Nephron progenitor cell (in vitro differentiated cells): ENCODE measurements at regions not wholly inside any gene's neighbourhood (a gene's known extent, or its start where the extent isn't known, plus 50 kb on each side); places are given as distances from the start of the nearest gene placed in this dataset.
A peak's percentile ranks its signal among the peaks of the same experiment; 100 is the strongest.

Experiments used
- DNase-seq: peaks from one replicate; pipeline ENCODE4 v3.0.0; 2021
- H3K27ac Mint-ChIP-seq: 2 replicates; pipeline ENCODE4 v1.8.0; 2021; ENCODE audit warnings: mild to moderate bottlenecking, moderate library complexity, mixed read lengths
- H3K27me3 Mint-ChIP-seq: 2 replicates; pipeline ENCODE4 v1.8.0; 2021; ENCODE audit warnings: mild to moderate bottlenecking, low read depth, mixed read lengths; ENCODE audit not compliant: poor library complexity
- H3K36me3 Mint-ChIP-seq: 2 replicates; pipeline ENCODE4 v1.8.0; 2021; ENCODE audit warnings: low read depth, mixed read lengths
- H3K4me1 Mint-ChIP-seq: 2 replicates; pipeline ENCODE4 v1.8.0; 2021; ENCODE audit warnings: mixed read lengths
- H3K4me3 Mint-ChIP-seq: 2 replicates; pipeline ENCODE4 v1.8.0; 2021; ENCODE audit warnings: mild to moderate bottlenecking, moderate library complexity, mixed read lengths
- H3K9me3 Mint-ChIP-seq: 2 replicates; pipeline ENCODE4 v1.8.0; 2021; ENCODE audit warnings: mild to moderate bottlenecking, moderate library complexity, mixed read lengths
- CTCF ChIP-seq: fragments of 200-600 bp; sonication (generic); IDR thresholded peaks from 2 replicates; pipeline ENCODE4 v1.5.0; 2021; ENCODE audit warnings: antibody characterized with exemption

DNA sequence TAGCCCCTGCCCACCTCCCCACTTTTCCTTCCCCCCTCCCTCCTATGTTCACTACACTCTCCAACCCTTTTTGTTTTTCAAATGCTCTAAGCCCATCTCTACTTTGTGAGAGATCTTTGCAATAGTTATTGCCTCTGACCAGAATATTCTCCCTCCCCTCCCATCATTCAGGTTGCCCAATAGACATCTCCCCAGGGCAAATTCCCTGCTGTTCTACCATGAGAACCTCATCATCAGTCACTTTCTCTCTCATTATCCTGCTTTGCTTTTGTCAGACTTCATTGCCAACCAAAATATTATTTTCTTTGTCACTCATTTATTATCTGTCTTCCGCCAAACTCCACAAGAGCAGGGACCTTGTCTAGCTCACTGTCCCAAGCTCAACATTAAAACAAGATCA lies 268.2 kb upstream of the PPARGC1A start:
- DNase-seq: no peak
- Mint-ChIP-seq H3K9me3 (no peaks in the 10 kb centered on the region), H3K27ac (no peak overlapping the region), H3K27me3 (peaks cover 18% of the 10 kb centered on the region), H3K4me3 (no peak overlapping the region), H3K36me3 (no peaks in the 10 kb centered on the region), H3K4me1 (no peaks in the 10 kb centered on the region)
- TF ChIP-seq CTCF: no peak

DNA sequence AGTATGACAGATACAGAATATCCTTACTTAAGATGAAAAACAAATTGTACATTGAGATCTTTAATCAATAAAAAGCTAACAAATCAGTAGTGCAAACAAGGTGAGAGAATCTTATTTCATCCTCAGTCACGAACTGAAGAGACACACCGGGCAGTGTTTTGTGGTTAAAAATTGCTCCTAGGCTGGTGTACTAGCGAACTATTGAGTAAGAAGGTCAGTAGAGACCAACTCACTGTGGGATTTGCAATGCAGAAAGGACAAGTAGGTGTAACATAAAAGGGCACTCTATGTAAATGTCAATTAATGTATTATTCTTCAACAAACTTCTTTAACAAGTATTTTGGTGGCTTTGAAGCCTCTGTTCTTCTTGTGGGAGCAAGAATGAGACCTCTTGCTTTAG lies 260.2 kb upstream of the PPARGC1A start:
- Mint-ChIP-seq H3K4me3 (no peak overlapping the region), H3K27me3 (peaks cover 17% of the 10 kb centered on the region), H3K4me1 (no peaks in the 10 kb centered on the region), H3K9me3 (no peaks in the 10 kb centered on the region), H3K36me3 (no peaks in the 10 kb centered on the region), H3K27ac (no peak overlapping the region)
- no peak for DNase-seq
- TF ChIP-seq CTCF: no peak

DNA sequence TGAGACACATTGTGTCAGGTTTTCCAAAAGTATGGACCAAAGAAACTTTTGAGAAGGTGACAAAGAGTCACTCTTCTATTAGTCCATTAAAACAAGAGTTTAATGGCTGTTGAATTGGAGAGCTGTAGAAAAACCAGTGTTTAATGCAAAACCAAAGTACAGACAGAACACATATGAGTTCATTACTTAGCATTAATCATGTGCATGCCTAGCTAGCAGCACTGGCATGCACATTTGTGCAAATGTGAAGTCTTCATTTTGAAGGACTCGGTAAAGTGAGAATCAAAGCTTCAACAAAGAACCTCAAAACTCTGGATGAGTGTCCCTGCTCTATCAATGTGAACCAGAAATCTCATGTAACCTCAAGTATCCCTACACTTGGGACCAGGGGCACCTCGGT lies 256.3 kb upstream of the PPARGC1A start:
- Mint-ChIP-seq H3K27me3 (peaks cover 21% of the 10 kb centered on the region), H3K36me3 (no peaks in the 10 kb centered on the region), H3K4me1 (peaks cover 12% of the 10 kb centered on the region), H3K9me3 (no peaks in the 10 kb centered on the region), H3K27ac (no peak overlapping the region), H3K4me3 (no peak overlapping the region)
- no peak for DNase-seq
- TF ChIP-seq CTCF: no peak

DNA sequence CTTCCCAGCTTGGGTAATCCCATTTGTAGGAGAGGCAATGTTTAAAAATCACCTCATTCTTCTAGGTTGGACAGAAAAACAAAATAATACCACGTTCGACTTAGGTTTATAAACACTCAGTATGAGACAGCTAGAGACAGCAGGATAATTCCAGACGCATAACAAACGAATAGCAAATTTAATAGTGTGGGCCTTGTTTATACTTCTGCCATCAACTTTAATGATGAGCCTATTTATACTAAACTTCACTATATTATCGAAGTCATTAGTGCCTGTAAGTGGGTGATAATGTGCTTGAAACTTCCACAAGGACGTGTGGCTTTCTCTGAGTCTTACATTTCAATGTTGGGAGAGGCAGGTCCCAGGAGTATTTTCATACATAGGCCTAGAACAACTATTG lies 255.7 kb upstream of the PPARGC1A start:
- DNase-seq: no peak
- no peak overlapping the region for H3K4me3 Mint-ChIP-seq
- H3K27me3 Mint-ChIP-seq: peaks cover 20% of the 10 kb centered on the region
- H3K9me3 Mint-ChIP-seq: no peaks in the 10 kb centered on the region
- H3K36me3 Mint-ChIP-seq: no peaks in the 10 kb centered on the region
- no peak overlapping the region for H3K27ac Mint-ChIP-seq
- peaks cover 12% of the 10 kb centered on the region for H3K4me1 Mint-ChIP-seq
- TF ChIP-seq CTCF: no peak

DNA sequence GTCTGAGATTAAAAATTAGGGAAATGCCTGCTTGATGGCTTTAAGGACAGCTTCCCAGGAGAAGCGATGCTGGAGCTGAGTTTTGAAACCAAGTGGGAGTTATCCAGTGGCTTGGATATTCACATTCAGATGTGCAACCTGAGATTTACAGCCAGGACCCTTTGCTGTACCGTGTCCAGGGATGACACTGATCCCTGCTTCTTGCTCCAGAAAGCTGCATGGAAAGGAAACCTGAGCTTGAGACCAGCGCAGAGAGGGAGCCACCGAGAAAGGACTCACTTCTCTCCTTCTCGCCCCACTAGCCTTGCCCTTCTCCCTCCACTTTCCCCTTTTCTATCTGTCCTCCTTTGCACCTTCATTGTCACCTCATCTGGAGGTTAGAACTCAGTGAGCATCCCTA lies 254.5 kb upstream of the PPARGC1A start:
- Mint-ChIP-seq H3K4me1 (peaks cover 12% of the 10 kb centered on the region), H3K9me3 (no peaks in the 10 kb centered on the region), H3K27ac (peak overlapping the region; percentile 3), H3K4me3 (no peak overlapping the region), H3K36me3 (no peaks in the 10 kb centered on the region), H3K27me3 (peaks cover 20% of the 10 kb centered on the region)
- peak; percentile 26 for DNase-seq
- no peak for TF ChIP-seq CTCF

DNA sequence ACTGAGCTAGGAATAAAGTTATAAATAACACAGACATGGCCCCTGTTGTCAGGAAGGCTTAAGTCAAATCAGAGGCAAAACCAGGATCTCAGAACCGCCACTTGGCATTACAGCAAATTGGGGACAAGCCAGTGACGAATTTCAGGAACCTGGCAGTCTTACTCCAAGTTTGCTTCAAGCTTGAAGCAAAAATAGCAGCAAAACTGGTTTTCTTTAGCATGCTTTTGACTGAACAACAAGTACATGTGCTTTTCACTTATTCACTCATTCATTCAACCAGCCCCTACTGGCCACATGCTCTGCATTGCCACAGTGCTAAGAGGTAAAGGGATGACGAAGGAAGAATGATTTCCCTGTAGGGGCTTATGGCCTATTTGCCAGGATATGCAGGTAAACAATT lies 253.9 kb upstream of the PPARGC1A start:
- peaks cover 20% of the 10 kb centered on the region for H3K27me3 Mint-ChIP-seq
- no peak for DNase-seq
- no peak overlapping the region for H3K27ac Mint-ChIP-seq
- no peaks in the 10 kb centered on the region for H3K9me3 Mint-ChIP-seq
- TF ChIP-seq CTCF: no peak
- H3K36me3 Mint-ChIP-seq: no peaks in the 10 kb centered on the region
- H3K4me1 Mint-ChIP-seq: peaks cover 17% of the 10 kb centered on the region
- H3K4me3 Mint-ChIP-seq: no peak overlapping the region
